Duodenal mucosa (tissue), 2 donors: ENCODE measurements at regions not wholly inside any gene's neighbourhood (a gene's known extent, or its start where the extent isn't known, plus 50 kb on each side); places are given as distances from the start of the nearest gene placed in this dataset.
"Not testable (repeated sequence)": the region's sequence is repeated elsewhere in the genome, so short reads cannot be mapped to it uniquely, and the experiment has no call there.

Source experiments
- H3K27ac ChIP-seq: one replicate; pipeline ENCODE4 v1.7.0; 2013; ENCODE audit warnings: low read depth, low read length
- H3K27me3 ChIP-seq, 2 donors: one replicate each; pipeline ENCODE4 v1.7.0; 2013; ENCODE audit warnings: low read length in 2 of 2, control low read depth in 1 of 2; ENCODE audit not compliant: insufficient read depth in 2 of 2, control insufficient read depth in 1 of 2
- H3K36me3 ChIP-seq, 2 donors: one replicate each; pipeline ENCODE4 v1.7.0; 2013; ENCODE audit warnings: low read length in 2 of 2, control low read depth in 1 of 2; ENCODE audit not compliant: insufficient read depth in 2 of 2, control insufficient read depth in 1 of 2
- H3K4me1 ChIP-seq, 2 donors: one replicate each; pipeline ENCODE4 v1.7.0; 2013; ENCODE audit warnings: low read length in 2 of 2, control low read depth in 1 of 2; ENCODE audit not compliant: insufficient read depth in 2 of 2, control insufficient read depth in 1 of 2
- H3K4me3 ChIP-seq, 2 donors: one replicate each; pipeline ENCODE4 v1.7.0; 2013; ENCODE audit warnings: low read length in 2 of 2, low read depth in 1 of 2
- H3K9ac ChIP-seq, 2 donors: one replicate each; pipeline ENCODE4 v1.7.0; 2013; ENCODE audit warnings: low read length in 2 of 2, low read depth in 1 of 2
- H3K9me3 ChIP-seq, 2 donors: one replicate each; pipeline ENCODE4 v1.7.0; 2013; ENCODE audit warnings: low read length in 2 of 2, control low read depth in 1 of 2; ENCODE audit not compliant: control insufficient read depth in 1 of 2

- Histone ChIP-seq H3K4me3 (no peak overlapping the region), H3K9ac (no peak overlapping the region), H3K27me3 (no peaks in the 10 kb centered on the region), H3K27ac (no peak overlapping the region), H3K36me3 (no peaks in the 10 kb centered on the region), H3K4me1 (no peaks in the 10 kb centered on the region), H3K9me3 (peaks cover 35 to 39% of the 10 kb centered on the region in 2 donors)
Observed at GRCh38 chr19:22545751-22546150, 88.4 kb upstream of the ZNF492 start.

GRCh38 chr19:22533761-22534160 is 100.4 kb upstream of the ZNF492 start:
- H3K4me3 ChIP-seq, result no peak overlapping the region
- H3K9ac ChIP-seq, result no peak overlapping the region
- no peak overlapping the region for H3K27ac ChIP-seq
- no peaks in the 10 kb centered on the region for H3K27me3 ChIP-seq
- H3K36me3 ChIP-seq, result no peaks in the 10 kb centered on the region
- H3K9me3 ChIP-seq, result peaks cover 9 to 16% of the 10 kb centered on the region in 2 donors
- H3K4me1 ChIP-seq, result no peaks in the 10 kb centered on the region

GRCh38 chr19:22532388-22533300 is 101.5 kb upstream of the ZNF492 start:
- Histone ChIP-seq H3K27ac (no peak overlapping the region), H3K9ac (no peak overlapping the region), H3K36me3 (no peaks in the 10 kb centered on the region), H3K27me3 (no peaks in the 10 kb centered on the region), H3K4me1 (no peaks in the 10 kb centered on the region), H3K9me3 (peaks cover 9 to 16% of the 10 kb centered on the region in 2 donors), H3K4me3 (peak overlapping the region in 1 of 2 donors; percentile 40)

- no peaks in the 10 kb centered on the region for H3K27me3 ChIP-seq
- no peak overlapping the region for H3K9ac ChIP-seq
- no peak overlapping the region for H3K4me3 ChIP-seq
- H3K27ac ChIP-seq, result no peak overlapping the region
- H3K9me3 ChIP-seq, result peaks cover 7 to 19% of the 10 kb centered on the region in 2 donors
- H3K36me3 ChIP-seq, result no peaks in the 10 kb centered on the region
- no peaks in the 10 kb centered on the region for H3K4me1 ChIP-seq
Observed at GRCh38 chr19:22530042-22530441, 104.1 kb upstream of the ZNF492 start.

GRCh38 chr19:22528956-22529355 is 105.2 kb upstream of the ZNF492 start:
- no peak overlapping the region for H3K4me3 ChIP-seq
- no peaks in the 10 kb centered on the region for H3K4me1 ChIP-seq
- H3K36me3 ChIP-seq, result no peaks in the 10 kb centered on the region
- no peak overlapping the region for H3K9ac ChIP-seq
- H3K27me3 ChIP-seq, result no peaks in the 10 kb centered on the region
- no peak overlapping the region for H3K27ac ChIP-seq
- H3K9me3 ChIP-seq, result peaks cover 7 to 20% of the 10 kb centered on the region in 2 donors

- no peak overlapping the region for H3K27ac ChIP-seq
- no peak overlapping the region for H3K9ac ChIP-seq
- no peaks in the 10 kb centered on the region for H3K36me3 ChIP-seq
- no peaks in the 10 kb centered on the region for H3K4me1 ChIP-seq
- H3K27me3 ChIP-seq, result no peaks in the 10 kb centered on the region
- H3K9me3 ChIP-seq, result peaks cover 9 to 20% of the 10 kb centered on the region in 2 donors
- H3K4me3 ChIP-seq, result no peak overlapping the region
Observed at GRCh38 chr19:22527554-22527953, 105.4 kb upstream of the ZNF98 start.

- Histone ChIP-seq H3K36me3 (no peaks in the 10 kb centered on the region), H3K4me3 (no peak overlapping the region), H3K4me1 (no peaks in the 10 kb centered on the region), H3K9ac (no peak overlapping the region), H3K27me3 (no peaks in the 10 kb centered on the region), H3K27ac (no peak overlapping the region), H3K9me3 (peaks cover 9 to 18% of the 10 kb centered on the region in 2 donors)
Observed at GRCh38 chr19:22526661-22527272, 104.6 kb upstream of the ZNF98 start.

- Histone ChIP-seq H3K27ac (no peak overlapping the region), H3K9ac (no peak overlapping the region), H3K36me3 (no peaks in the 10 kb centered on the region), H3K4me3 (no peak overlapping the region), H3K4me1 (no peaks in the 10 kb centered on the region), H3K9me3 (peaks cover 16 to 19% of the 10 kb centered on the region in 2 donors), H3K27me3 (no peaks in the 10 kb centered on the region)
Observed at GRCh38 chr19:22523940-22524339, 101.8 kb upstream of the ZNF98 start.

- H3K27ac ChIP-seq, H3K9ac ChIP-seq, H3K27me3 ChIP-seq, H3K36me3 ChIP-seq, H3K4me1 ChIP-seq, H3K4me3 ChIP-seq: not testable (repeated sequence)
- H3K9me3 ChIP-seq, result peaks cover 19 to 36% of the 10 kb centered on the region in 2 donors
Observed at GRCh38 chr19:22519562-22519961, 97.4 kb upstream of the ZNF98 start.

- H3K9ac ChIP-seq, result no peak overlapping the region
- H3K27me3 ChIP-seq, result no peaks in the 10 kb centered on the region
- H3K27ac ChIP-seq, result no peak overlapping the region
- H3K9me3 ChIP-seq, result peaks cover 22 to 41% of the 10 kb centered on the region in 2 donors
- H3K4me3 ChIP-seq, result no peak overlapping the region
- H3K4me1 ChIP-seq, result no peaks in the 10 kb centered on the region
- H3K36me3 ChIP-seq, result no peaks in the 10 kb centered on the region
Observed at GRCh38 chr19:22519152-22519551, 97.0 kb upstream of the ZNF98 start.
